GM20000 (cell line): ENCODE measurements at regions not wholly inside any gene's neighbourhood (a gene's known extent, or its start where the extent isn't known, plus 50 kb on each side); places are given as distances from the start of the nearest gene placed in this dataset.

ENCODE experiments used
- DNase-seq: peaks from one replicate; pipeline ENCODE4 v3.0.0; 2012; ENCODE audit warnings: low spot score
- TF ChIP-seq, protein P1 (sequence below): IDR thresholded peaks from 2 replicates; pipeline ENCODE4 v1.5.1; 2012; ENCODE audit warnings: mild to moderate bottlenecking, control low read depth; ENCODE audit errors: extremely low read depth, missing control alignments

- DNase-seq = no peak
- TF ChIP-seq, protein P1, sequence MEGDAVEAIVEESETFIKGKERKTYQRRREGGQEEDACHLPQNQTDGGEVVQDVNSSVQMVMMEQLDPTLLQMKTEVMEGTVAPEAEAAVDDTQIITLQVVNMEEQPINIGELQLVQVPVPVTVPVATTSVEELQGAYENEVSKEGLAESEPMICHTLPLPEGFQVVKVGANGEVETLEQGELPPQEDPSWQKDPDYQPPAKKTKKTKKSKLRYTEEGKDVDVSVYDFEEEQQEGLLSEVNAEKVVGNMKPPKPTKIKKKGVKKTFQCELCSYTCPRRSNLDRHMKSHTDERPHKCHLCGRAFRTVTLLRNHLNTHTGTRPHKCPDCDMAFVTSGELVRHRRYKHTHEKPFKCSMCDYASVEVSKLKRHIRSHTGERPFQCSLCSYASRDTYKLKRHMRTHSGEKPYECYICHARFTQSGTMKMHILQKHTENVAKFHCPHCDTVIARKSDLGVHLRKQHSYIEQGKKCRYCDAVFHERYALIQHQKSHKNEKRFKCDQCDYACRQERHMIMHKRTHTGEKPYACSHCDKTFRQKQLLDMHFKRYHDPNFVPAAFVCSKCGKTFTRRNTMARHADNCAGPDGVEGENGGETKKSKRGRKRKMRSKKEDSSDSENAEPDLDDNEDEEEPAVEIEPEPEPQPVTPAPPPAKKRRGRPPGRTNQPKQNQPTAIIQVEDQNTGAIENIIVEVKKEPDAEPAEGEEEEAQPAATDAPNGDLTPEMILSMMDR = no peak
Measured at GRCh38 chr2:120405759-120406099, 59.8 kb downstream of the INHBB start.

GRCh38 chr2:120406566-120406965, 60.6 kb downstream of the INHBB start:
- TF ChIP-seq, protein P1 = no peak

DNA sequence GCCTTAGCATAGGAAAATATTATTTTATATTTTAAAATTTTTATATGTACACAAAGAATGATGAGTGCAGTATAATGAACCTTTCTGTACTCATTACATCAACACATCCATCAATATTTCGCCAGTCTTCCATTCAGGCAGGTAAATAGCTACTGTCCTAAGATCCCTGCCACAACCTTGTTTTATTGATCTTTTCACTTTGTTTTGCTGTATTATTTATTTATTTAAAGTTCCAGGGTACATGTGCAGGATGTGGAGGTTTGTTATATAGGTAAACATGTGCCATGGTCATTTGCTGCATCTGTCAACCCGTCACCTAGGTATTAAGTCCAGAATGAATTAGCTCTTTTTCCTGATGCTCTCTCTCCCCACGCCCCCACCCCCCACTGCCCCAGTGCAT, 64.6 kb downstream of the INHBB start:
- TF ChIP-seq, protein P1 = no peak

More at GRCh38 chr2:120406566-120406965, 60.6 kb downstream of the INHBB start:
- DNase-seq = no peak

DNA sequence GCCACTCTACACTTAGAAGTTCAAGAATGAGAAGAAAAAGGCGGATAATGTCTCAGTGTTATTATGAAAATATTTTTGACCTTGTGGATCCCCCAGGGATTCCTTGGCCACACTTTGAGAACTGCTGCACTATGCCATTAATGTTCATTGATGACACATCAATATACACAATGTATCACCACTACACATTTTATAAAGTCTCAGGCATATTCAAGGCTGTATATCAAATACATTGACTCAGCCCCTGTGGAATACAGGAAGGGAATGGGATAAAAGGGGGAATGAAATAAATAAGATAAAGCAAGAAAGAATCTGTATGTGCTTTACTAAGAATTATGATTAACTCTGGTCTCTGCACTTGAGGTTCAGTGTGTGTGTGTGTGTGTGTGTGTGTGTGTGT, 69.1 kb downstream of the INHBB start:
- DNase-seq = no peak
- TF ChIP-seq, protein P1 = no peak

More for the DNA sequence above, 64.6 kb downstream of the INHBB start:
- no peak for DNase-seq

DNA sequence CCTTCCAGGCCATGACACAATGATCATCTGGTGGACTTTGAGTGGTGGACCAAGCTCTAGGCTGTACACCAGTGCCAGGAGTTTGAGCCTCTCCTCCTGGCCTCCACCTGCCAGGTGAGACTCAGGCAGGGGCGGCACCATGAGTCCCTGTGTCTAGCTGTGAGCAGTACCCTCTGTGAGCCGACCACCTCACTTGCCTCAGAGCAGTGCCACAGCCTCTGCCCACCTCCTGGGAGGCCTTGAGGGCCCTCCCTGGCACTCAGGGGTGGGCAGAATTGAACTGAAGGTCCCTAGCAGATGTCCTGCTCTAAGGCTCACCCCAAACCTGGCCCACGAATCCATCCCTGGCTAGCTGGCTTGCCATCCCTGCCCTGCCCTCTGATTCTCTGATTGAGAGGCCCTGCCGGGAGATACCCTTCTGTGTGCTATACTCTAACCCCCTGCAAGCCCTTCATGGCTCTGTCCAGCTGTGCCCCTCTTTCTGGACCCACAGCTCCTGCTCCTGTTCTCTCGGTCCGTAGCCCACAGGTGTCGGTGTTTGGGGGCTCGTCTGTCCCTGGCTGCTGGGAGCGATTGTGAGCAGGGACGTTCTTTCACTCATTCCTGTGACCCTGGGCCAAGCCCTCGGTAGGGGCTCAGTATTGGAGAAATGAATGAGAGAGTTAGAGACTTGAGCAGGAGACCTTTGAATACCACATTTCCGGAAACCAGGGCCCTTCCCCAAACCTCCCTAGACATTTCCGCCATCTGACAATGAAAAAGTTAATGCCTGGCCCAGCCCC, 70.0 kb downstream of the INHBB start:
- TF ChIP-seq, protein P1 = no peak
- DNase-seq = no peak

DNA sequence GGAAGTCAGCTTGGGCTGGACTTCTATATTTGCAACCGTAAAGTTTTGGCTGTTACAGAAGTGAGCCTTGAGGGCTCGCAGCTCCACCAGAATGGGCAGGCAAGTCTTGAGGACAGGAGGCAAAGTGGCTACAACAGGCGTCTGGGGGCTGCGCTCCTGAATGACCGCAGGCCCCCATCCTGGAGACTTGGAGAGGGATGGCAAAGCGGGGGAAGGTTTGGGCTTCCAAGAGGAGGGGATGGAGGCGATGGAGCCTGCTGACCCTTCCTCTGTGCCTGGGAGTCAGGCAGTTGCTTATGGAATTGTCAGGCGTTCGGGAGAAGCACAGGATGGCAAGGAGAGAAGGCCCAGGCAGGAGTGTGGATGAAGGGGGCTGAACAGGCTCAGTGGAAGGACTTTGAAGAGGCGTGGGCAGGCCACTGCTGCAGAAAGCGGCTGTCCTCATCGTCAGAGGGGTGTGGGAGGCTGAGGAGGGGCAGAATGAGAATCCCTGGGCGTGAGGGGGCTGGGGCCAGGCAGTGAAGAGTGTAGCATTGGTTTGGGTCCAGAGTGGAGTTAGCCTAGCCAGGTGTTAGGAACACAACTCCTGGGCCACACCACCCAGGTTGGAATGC, 72.3 kb downstream of the INHBB start:
- TF ChIP-seq, protein P1 = no peak
- no peak for DNase-seq

DNA sequence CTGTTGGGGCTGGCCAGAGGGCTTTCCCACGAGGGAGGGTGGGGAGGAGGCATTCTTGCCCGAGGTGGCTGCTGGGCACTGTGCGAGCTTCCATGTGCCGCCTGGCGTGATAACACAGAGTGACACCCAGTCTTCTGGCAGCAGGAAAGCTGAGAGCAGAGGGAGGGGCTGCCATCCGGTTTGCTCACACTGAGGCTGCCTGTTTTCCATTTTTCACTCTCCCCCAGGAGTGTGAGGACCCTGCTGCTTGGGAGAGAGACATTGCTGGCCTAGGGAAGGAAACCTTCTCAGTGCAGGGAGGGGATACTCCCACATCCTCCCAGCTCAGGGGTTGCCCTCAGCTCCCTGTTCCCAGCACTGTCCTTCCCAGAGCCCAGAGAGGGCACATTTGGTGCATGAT, 73.1 kb downstream of the INHBB start:
- DNase-seq = no peak
- TF ChIP-seq, protein P1 = no peak
